HG03097 (cell line): ENCODE measurements at regions not wholly inside any gene's neighbourhood (a gene's known extent, or its start where the extent isn't known, plus 50 kb on each side); places are given as distances from the start of the nearest gene placed in this dataset.

Experiments used
- ATAC-seq: cut with Tn5 transposase; IDR thresholded peaks from one replicate; pipeline ENCODE4 v1.9.1; 2021; ENCODE audit not compliant: unreplicated experiment, low FRiP score

DNA sequence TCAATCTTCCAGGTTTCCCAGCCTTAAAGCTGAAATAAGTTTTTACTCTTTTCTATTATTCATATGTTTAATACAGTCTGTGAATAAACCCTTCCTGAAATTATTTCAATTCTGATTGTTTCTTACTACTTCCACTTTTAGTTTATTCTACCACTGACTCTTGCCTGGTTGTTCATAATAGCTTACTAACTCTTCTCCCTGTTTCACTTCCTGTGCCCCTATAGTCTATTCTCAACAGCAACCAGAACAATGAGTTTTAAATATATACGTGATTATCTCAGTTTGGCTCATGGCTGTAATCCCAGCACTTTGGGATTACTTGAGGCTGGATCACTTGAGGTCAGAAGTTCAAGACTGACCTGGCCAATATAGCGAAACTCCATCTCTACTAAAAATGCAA, 408.0 kb upstream of the SPOCK3 start:
- no peak for ATAC-seq

DNA sequence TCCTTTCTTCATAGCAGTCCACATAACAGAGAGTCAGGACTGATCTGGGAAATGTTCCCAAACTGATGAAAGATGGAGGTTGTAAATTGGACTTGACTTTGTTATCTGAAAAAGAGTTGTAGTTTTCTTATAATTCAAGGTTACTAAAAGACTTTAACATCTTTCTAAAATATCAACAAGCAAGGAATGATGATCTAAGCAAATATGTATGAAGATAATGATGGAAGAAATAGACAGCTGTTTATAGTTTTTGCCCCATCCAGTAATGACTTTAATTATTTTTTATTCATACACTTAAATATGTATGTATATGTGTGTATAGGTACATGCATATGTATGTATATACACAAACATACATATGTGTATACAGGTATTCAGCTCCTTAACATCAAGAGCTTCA, 411.1 kb upstream of the SPOCK3 start:
- no peak for ATAC-seq

DNA sequence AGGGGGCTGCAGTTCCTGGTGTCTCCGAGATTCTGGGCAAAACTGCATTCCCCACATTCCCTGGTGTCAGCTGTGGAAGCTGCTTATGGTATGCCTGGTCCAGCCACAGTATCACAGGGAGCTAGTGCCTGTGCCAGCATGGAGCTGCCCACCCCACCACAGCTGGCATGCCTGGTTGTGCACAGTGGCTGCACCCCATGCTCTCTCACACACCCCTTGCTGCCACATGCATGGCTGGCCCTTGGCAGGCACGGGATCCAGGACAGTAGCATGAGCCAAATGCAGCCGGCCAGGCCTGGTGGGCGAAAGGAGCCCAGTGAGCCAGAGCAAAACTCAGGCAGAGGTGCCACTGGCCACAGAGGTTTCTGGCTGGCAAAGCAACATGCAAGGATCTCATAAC, 418.0 kb upstream of the SPOCK3 start:
- no peak for ATAC-seq

DNA sequence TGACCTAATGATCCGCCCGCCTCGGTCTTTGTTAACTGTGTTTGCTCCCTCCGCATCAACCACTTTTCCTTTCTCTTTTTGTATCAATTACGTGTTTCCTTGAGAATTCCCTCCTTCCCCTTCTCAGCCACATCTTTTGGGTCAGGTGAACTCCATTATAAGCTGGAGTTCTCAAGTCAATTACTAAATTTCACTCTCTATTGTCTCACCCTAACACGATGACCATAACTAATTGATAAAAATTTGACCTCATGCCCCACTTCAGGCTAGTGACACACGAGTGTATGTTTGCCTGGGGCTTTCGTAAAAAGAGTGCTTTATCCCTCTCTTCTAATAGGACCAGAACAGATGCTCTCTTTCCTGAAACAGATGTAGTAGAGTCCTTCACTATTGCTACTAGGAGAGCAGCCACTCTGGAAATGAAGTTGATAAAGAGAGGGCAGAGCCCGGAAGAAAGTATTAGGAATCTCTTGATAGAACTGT, 403.6 kb upstream of the ANXA10 start:
- no peak for ATAC-seq

DNA sequence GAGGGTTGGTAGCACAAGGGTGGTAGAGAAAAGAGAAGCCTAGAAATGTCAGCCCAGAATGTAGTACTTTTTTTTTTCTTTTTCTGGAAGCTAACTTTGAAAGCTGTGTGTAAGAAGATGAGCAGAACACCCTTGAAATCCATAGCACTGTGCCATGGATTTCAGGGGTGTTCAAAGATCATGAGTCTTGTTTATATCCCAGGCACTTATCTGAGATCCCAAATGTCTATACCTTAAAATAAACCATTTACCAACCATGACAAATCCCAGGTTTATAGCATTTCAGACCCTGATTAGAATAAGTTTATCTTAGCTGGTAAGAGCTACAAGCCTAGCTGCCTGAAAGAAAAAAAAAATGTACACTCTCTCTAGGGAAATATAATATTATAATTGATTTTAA, 389.9 kb upstream of the ANXA10 start:
- ATAC-seq, result no peak

DNA sequence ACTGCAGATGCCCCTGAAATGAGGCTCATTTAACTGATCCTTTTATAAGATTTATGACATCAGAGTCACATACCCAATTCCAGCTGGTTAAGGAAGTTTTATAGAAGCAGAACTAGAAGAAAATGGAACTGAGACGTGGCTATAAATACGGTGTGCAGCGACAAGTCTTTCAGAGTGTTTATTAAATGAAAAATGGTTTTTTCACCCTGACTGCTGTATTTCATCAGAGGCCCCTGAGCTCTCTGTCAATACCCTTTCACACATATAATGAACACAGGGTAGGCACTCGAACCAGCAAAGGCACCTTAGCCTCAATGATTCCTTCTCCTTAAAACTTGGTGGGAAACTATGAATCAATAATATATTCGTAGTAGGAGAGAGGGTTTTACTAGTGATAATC, 380.8 kb upstream of the ANXA10 start:
- ATAC-seq, result no peak

DNA sequence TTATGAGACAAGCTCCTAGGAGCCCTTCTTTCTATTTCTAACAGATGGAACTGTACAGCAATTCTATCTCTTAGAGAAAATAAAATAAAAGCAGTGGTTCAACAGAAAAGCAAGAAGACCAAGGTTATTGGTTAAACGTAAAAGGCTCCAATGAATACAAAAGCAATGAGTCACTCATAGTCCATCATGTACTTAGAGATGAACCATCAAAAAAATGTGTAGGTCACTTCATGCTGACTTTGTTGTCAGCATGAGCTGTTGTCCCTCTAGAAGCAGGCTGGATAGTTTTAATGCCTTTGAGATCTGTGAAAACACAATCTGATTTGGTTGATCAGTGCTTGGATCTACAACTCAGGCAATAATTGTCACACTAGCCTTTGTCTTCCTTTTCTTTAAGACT, 378.6 kb upstream of the ANXA10 start:
- ATAC-seq, result no peak

DNA sequence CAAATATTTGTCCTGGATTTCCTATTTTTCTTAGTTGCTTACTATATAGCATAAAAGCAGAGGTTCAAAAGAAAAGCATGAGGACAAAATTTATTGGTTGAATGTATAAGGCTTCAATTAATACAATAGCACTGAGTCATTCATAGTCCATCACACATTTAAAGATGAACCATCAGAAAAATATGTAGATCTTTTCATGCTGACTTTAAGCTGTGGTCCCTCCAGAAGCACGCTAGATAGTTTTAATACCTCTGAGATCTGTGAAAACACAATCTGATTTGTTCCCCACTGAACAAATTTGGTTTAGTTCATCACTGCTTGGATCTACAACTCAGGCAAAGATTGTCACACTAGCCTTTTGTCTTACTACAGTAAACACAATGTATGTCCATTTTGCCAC, 377.2 kb upstream of the ANXA10 start:
- no peak for ATAC-seq

DNA sequence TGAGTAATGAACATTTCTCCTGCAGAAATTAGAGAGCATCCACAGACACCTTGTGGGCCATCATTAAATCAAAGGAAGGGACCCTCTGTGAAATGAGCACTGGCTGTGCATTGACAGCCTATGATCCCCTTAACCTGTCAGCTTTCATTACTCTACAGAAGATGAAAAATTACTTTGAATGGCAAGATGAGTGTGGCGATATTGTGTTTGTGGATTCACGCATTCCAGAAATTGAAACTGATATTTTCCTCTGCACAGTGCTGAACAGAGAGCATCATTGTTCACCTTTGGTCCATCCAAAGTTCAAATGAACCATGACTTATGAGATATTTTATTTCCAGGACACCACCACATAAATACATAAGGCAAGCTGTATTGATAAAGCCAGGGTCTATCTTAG, 374.8 kb upstream of the ANXA10 start:
- ATAC-seq, result no peak

DNA sequence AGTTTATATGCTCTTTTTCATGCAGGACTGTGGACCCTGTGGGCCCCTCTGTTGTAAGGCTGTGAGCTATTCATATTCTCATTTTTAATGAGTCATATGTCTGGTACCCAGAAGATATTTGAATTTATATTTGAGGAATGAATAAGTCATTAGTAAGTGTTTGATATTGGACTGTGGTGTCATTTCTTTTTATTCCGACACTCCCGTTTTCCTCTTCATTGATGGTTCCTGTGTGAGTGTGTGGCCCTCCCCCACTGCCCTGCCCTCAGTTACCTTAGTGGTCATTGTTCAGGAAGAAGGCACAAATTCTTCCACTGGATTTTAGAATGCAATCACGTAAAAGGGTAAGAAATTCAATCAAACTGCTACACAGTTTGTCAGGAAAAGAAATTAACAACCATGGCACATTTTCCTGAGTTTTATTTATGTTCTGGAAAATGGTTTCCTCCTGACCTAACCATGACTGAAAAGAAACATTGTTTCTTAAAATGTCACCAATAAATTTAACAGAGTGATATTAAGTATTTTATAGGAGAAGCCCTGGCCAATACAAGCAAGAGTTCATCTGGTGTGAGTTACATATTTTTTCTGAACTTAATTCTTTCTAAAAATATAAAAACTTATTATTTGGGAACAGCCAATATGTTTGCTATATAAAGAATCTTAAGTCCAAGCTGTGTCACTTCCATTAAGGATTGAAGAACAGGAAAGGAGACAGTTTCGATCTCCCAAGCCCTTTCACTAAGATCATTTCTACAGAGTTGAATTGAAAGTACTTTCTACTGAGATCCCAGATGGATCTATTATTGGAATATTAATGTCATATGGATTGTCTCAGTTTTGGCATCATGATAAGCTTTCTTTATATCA, 370.5 kb upstream of the ANXA10 start:
- no peak for ATAC-seq

DNA sequence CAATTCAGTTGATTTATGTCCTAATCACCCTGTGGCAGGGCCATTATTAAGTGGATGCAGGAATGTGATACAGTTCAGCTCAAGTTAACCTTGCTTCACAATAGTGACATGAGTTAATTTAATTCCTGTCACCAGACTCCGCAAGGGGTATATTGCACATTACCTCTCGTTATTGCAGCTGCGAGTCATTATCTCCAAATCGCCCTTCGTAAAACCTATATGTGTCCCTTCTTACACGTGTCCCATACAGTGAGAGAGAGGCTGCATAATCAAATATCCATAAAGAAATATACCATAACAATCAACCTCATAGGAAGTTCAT, 369.9 kb upstream of the ANXA10 start:
- no peak for ATAC-seq

DNA sequence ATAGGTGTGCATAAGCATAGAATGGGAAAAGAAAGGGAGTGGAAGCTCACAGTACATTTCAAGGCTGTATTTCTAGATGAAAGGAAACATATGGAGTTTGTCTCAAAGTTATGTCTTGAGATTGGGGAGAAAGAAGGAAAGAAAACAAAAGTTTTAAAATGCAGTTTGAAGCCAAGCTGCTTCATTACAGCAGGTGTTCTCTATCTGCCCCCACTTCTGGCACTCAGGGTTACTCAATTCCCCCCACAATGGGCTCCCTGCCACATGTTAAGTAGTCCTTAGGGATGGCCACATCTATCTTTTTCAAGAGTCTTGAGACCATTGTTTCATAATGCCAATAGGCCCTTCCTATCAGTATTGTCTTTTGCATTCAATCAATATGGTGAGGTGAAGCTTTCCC, 367.4 kb upstream of the ANXA10 start:
- ATAC-seq, result no peak

DNA sequence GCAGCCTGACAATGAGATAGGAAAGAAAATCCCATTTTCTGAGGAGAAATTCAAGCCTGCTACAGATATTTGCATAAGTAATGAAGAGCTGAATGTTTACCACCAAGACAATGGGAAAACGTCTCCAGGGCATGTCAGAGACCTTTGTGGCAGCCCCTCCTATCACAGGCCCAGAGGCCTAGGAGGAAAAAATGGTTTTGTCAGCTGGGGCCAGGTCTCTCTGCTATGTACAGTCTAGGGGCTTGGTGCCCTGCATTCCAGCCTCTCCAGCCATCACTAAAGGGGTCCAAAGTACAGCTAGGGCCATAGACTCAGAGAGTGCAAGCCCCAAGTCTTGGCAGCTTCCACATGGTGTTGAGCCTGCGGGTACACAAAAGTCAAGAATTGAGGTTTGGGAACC, 361.6 kb upstream of the ANXA10 start:
- no peak for ATAC-seq

DNA sequence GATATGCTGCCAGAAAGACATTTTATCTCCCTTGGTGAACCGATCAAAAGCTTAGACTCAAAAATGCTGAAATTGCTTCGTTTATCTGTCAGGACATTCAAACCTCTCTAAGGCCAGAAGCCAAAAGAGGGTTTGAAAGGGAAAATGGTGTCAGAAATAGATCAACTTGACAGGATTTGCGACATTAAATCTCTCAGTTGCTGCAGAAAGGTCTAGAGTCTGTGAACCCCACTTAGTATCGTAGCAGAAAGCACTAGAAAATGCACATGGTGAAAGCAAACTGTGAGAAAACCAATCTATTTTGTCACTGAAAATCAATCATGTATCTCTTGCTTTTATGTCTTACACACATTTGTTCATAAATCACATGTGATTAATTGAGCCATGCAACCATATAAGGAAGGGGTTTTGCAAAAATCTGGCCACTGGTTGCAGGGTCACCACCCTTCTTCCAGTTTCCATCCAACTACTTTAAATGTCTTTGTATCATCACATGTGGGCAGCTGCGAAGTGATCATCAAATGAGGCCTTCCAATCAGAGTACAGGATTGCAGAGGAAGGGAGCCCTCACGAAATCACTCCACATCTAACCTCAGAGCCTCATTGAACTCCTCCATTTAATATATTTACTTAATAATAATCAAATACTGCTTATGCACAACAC, 347.2 kb upstream of the ANXA10 start:
- no peak for ATAC-seq

DNA sequence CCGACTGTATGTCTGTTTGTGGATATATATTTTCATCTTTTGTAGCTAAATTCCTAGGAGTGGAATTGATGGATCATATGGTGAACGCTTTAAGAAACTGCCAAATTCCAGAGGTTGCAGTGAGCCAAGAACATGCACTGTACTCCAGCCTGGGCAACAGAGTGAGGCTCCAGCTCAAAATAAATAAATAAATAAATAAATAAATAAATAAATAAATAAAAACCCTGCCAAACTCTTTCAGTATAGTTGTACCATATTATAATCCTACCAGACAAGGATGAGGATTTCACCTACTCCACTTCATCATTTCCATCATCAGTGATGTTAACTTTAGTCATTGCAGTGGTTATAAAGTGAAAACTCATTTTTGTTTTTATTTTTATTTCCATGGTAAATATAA, 325.1 kb upstream of the ANXA10 start:
- no peak for ATAC-seq

DNA sequence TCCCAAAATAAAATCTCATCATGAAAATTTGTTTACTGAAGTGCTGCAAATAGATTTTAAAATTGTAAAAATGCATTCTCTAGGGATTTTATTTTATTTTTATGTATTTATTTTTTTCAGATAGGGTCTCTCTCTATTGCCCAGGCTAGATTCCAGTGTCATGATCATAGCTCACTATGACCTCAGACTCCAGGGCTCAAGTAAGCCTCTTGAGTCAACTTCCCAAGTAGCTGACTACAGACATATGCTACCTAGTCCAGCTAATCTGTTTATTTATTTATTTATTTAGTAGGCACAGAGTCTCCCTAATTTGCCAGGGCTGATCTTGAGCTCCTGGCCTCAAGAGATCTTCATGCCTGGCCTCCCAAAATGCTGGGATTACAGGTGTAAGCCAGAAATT, 317.7 kb upstream of the ANXA10 start:
- ATAC-seq, result no peak

DNA sequence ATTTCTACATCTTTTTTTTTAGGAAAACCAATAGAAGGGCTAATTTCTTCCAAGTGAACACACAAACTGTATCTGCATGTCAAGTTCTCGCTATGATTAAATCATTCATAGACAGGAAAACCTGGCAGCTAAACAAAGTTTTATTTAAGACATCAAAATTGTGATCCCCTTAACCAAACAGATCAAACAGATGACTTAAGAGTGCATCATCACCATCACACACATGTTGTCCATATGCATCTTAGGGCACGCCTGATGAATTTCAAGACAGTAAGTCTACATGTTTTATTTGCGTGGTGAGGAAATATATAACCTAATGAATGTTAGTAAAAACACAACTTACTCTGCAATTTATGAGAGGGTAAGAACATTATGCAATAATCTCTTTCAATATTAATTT, 317.0 kb upstream of the ANXA10 start:
- no peak for ATAC-seq

DNA sequence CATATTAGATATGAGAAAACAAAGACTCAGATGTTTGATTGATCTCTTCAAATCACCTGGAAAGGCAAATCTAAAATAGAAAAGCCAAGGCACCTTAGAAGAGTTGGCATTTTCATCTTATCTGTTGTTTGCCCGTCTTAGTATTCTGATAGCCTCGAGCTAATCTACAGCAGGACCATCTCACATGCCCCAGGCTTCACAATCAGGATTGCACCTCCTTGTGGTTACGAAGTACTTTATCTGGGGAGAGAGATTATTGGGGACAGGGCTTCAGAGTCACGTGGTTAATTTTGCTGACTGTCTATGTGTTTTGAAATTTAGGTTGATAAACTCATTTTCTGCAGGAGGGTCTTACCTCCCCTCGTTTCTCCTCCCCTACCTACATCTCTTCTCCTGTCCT, 313.1 kb upstream of the ANXA10 start:
- ATAC-seq, result no peak

DNA sequence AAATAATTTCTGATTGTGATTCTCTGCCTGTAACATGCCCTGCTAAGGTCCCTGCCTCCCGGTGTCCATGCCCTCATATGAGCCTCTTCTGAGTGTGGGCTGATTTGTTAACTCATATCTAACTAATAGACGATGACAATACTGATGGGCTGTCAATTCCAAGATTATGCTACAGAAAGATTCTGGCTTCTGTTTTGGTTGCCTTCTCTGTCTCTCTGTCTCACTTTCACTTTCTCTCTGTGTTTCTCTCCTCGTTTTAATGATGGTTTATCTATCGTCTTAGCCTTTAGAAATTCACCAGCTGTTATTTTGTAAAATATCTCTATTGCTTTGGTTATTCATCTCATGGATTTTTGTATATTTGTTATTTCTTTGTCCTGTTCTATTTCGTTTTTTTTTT, 312.5 kb upstream of the ANXA10 start:
- no peak for ATAC-seq

DNA sequence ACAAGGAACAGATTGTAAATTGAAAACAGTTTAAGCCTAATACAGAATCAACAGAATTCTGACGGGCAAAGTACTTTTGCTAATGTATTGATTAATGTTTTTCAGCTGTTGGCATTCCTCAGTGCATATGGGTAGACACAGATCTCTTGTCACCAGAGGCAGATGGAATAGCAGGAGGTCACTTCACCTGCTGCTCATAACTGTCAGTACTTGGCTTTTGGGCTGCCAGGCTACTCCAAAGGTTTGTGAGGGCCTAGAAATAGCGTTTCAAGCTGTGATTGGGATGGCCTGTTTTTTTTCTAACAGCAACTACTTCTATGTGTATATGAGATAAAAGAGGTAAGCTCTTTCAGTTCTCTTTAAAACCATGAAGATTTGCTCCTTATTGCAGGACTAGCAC, 307.5 kb upstream of the ANXA10 start:
- no peak for ATAC-seq

DNA sequence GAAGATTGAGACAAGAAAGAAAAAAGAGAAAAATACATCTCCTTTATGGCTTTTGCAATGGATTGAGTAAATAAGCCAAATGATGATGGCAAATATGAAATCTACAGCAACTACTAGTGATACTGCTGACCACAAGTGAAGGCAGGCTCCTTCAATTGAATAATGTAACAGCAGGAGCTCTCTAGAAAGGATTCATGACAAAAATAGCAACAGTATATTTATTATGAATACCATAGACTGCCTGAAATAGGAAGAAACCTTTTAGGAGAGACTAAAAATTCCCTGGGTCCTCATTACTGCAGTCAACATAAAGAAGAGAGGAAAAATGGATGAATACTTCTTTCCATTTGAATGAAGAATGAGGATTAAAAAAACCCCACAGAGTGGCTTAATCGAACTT, 306.8 kb upstream of the ANXA10 start:
- ATAC-seq, result no peak

DNA sequence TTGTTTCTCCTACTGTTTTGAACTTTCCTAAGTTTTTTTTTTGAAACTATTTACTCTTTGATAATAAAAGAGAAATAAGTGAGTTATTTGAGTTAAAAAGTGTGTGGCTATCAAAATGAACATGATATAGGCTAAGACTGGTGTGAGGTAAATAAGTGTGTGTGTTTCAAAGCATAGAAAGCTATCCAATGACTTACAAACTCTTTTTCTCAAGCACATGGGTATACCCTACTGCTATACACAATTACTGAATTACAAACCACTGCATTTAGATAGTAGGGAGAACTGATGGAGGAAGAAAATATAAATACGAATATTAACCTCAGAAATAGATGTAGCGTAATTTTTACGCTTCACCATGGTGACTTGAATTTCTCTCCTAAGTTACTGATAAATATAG, 305.8 kb upstream of the ANXA10 start:
- no peak for ATAC-seq
